GM21360 (cell line): ENCODE measurements at regions not wholly inside any gene's neighbourhood (a gene's known extent, or its start where the extent isn't known, plus 50 kb on each side); places are given as distances from the start of the nearest gene placed in this dataset.

Experiments used
- ATAC-seq: cut with Tn5 transposase; IDR thresholded peaks from one replicate; pipeline ENCODE4 v1.9.1; 2021; ENCODE audit warnings: mild to moderate bottlenecking, moderate library complexity; ENCODE audit not compliant: unreplicated experiment

DNA sequence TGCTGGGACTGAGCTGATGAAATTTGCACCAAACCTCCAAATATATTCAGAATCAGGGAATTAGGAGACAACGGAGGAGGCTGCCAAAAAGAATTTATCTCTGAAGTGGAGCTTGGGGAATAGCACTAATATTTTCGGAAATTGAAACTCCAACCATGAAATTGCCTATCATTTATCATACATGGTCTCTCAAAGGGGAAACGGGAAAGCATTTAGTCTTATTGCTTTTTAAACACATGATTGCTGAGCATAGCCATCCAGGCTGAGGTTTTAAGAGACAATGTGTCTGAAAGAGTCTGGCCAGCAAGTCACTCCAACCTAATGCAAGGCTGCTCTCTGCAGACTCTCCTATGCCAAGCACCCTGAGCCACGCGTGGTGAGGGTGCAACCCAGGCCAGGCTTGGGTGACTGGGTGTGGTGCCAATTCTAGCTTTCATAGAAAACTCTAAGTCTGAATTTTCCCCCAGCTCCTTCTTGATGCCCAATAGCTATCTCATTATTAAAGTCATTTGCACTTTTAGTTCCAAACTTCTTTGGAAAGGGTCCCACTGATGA is 200.2 kb downstream of the RPLP1 start:
- ATAC-seq, result no peak

DNA sequence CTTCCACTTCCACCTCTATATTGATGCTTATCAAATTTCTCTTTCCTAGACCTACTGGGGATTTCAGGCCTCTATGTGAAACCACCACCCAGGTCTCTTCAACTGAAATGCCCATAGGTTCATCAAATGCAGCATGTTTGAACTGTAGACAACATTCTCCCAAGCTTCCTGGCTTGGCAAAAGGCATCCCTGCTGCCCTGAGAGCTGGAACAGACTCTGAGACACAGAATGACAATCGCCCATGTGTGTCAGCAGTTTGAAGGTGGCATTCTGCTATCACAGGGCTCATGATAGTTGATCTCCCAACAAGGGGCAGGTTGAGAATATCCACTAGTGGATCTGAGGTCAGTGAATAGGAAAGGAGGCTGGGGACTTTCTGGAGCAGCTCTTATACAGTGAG is 200.7 kb downstream of the RPLP1 start:
- ATAC-seq, result no peak

DNA sequence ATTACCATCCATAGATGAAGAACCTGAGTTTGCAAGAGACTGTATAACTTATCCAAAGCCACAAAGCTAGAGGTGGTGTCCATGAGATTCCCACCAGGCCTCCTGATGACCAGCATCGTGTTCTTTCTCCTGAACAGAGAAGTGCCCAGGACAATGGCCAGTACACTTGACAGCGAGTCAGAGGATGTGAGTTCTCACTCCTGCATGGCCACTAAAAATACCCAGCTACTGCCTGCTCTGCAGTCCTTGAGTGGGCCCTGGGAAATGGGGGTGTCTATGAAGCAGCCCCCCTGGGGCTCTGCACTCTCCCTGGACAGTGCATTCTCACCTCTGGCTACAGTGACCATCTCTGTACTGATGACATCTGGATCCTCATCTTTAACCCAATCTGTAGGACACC is 201.2 kb downstream of the RPLP1 start:
- no peak for ATAC-seq

GRCh38 chr15:69656271-69657030 is 203.8 kb downstream of the RPLP1 start:
- ATAC-seq, result no peak

DNA sequence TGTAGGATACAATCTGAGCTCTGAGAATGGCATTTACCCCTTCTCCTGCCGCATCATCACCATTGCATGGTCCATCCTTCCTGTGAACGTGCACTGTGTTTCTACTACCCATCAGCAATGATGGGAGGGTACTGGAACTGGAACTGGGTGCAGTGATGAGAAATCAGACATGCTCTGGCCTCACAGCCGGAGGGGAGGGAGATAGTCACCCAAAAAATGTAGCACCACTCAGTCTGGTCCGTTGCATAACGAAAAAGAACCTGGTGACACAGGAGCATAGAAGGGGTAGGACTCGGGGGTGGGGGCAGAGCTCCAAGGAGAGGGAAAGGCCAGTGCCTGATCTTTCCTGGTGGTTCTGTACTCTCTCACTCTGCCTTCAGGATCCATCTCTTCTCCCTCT is 205.0 kb downstream of the RPLP1 start:
- no peak for ATAC-seq

- no peak for ATAC-seq
These were observed 205.9 kb downstream of the RPLP1 start for GRCh38 chr15:69658411-69658945.

DNA sequence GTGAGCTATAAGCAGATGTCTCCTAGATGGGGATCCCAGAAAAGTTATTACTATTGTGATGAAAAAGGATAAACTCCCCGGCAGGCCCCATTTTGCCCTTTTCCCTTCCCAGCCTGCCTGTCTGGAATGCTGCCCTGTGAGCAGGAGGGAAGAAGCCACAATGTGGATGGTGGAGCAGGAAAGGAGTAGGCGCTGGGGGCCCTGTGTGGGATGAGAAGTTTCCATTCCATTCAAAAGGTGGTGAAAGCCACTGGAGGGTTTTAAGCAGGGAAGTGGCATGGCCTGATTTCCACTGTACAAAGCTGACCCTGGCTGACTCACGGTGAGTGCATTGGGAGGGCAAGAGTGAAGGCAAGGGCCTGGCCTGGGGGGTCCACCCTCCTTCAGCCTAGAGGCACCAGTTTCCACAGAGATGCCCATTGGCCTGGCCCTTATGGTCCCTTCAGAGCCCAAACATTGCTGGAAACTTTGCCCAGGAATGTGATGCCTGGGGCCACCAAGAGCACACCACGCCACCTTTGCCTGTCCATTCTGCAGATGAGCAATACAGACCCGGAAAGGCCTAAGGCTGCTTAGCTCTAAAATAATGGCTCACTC is 206.9 kb downstream of the RPLP1 start:
- ATAC-seq, result no peak

- ATAC-seq, result no peak
These were observed 207.5 kb downstream of the RPLP1 start for GRCh38 chr15:69660114-69660513.

- ATAC-seq, result no peak
These were observed 208.2 kb downstream of the RPLP1 start for GRCh38 chr15:69660658-69661405.

- no peak for ATAC-seq
These were observed 208.8 kb downstream of the RPLP1 start for GRCh38 chr15:69661446-69661845.

DNA sequence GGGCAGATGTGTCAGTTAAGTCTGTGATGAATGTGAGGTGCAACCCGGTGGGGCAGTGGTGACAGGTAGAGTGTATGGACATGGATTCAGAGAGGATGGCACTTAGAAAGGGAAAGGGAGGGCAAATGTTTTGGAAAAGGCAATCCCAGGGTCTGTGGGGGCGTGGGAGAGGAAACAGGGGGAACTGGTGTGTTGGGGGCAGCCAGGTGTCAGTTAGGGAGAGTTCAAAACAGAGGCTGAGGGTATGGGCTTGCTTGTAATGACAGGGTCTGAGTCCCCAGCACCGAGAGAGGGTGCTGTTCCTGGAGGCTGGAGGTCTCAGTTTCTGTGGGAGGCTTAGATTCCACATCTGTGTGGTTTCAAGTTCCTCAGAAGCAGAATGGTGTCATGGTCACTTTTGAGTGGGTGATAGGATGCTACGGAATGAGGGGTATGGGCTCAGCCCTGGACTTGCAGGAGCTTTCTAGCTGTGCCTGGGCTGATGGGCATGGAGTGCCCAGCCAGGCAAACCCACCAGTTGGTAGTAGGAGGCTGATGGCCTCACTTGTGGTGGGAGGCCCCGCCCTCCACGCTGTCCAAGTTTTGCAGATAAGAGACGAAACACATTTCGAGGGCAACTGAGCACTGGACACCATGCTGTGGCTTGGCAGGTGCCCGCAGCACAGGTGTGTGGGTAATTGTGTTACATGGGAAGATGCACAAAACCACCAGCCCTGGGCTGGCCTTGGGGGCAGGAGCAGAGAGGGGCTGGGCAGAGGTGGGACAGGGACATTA is 209.4 kb downstream of the RPLP1 start:
- no peak for ATAC-seq

GRCh38 chr15:69662645-69663000 is 210.0 kb downstream of the RPLP1 start:
- ATAC-seq, result no peak

GRCh38 chr15:69663441-69663840 is 210.8 kb downstream of the RPLP1 start:
- ATAC-seq, result no peak

- no peak for ATAC-seq
These were observed 211.4 kb downstream of the RPLP1 start for GRCh38 chr15:69663982-69664381.

DNA sequence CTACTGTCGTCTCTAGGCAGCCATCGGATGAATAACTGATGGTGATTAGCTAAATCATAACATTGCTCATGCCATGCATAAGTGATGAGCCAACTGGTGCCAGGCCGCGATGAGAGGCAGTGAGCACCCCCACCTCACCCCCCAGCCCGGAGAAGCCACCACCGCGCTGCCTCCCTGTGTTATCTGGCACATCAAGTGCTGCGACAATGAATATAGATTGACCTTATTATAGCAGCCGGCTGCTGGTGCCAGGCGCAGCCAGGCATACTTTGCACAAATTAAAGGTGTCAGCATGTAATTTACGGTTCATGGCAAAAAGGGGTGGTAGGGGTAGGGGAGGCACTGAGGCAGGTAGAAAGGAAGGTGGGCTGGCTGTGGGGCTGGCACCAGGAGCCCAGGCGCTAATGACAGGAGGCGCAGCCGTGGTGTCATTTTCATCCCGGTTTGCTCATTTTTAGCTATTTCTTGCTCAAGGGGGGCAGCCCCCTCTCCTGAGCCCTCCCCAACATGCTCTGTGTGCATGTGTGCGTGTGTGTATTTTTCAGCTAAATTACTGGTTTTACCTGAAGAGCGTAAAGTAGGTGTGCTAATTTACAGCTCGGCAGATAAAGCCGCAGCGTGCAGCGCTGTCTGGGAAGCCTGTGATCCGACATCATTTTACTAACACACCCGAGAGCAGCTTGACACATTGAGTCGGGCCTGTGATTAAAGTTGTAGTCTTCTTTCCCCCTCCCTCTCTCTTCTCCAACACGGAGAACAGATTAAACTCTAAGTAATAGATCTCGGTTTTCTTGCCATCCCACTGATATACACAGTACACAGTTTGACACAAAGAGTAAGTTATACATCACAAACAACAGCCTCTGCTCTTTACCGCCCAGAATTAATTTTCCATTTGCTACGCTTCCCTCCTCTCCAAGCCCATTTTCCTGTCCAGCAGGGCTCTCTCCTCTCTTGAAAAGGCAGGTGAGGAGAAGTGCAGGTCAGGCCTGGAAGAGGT is 212.3 kb downstream of the RPLP1 start:
- ATAC-seq, result no peak

GRCh38 chr15:69665641-69666111 is 213.1 kb downstream of the RPLP1 start:
- ATAC-seq, result no peak

- ATAC-seq, result peak; percentile 16
These were observed 213.8 kb downstream of the RPLP1 start for GRCh38 chr15:69666441-69666882.

DNA sequence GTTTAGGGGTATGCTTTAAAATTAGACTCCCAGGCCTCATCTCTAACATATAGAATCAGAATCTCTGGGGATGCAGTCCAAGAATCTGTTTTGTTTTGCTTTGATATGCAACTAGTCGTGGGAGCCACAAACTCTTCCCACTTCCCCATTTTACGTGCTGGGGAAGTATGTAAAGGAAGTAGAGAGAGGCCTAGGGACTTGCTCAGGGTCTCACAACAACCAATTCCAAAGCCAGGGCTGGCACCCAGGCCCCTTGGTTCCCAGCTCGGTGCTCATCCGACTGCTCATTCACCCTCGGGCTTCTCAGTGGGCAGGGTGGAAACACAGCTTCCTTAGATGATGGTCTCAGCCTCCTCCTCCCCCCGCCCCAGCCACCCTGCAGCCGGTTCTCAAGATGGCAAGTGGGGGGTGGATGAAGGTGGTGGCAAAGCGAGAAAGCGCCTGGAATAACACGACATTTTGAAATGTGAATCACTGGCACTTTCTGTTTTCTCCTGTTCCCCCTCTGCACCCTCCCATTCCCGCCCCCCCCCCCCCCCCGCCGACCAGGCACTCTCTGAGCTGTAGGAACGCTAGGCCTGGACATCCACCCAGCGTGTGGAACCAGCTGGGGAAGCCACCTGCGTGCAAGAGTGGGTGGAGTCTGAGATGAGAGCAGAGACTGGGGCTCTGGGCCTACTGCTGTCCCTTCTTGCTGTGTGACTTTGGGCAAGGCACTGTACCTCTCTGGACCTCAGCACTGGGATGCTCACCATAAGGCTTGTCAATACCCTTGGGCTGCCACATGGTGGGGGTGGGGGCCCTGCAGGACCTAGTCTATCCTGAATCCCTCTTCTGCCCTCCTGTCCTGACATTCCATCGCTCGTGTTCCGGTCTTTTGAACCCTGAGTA is 214.5 kb downstream of the RPLP1 start:
- peak; percentile 38 for ATAC-seq
